SK-N-SH treated with all-trans-retinoic acid at 6 μM for 48 hours (cell line): ENCODE measurements at regions not wholly inside any gene's neighbourhood (a gene's known extent, or its start where the extent isn't known, plus 50 kb on each side); places are given as distances from the start of the nearest gene placed in this dataset.

ENCODE experiments used
- GLIS3 ChIP-seq: fragments of 250-450 bp; sonication (Bioruptor Pico); IDR thresholded peaks from 2 replicates; pipeline ENCODE4 v1.5.0; 2020; ENCODE audit warnings: mild to moderate bottlenecking, moderate library complexity
- RARB ChIP-seq: fragments of 250-450 bp; sonication (Bioruptor Pico); IDR thresholded peaks from 2 replicates; pipeline ENCODE4 v1.8.0; 2021; ENCODE audit warnings: mild to moderate bottlenecking, moderate library complexity
- ZFP30 ChIP-seq: fragments of 450-650 bp; formaldehyde crosslinking; IDR thresholded peaks from 2 replicates; pipeline ENCODE4 v1.5.0; 2022; ENCODE audit warnings: mild to moderate bottlenecking, moderate library complexity

GRCh38 chr1:208977012-208977411 is 606.5 kb upstream of the CAMK1G start:
- TF ChIP-seq GLIS3 (CRISPR knock-in tag) (no peak), RARB (CRISPR knock-in tag) (no peak), ZFP30 (CRISPR knock-in tag) (no peak)
